ENCODE measurements at regions not wholly inside any gene's neighbourhood (a gene's known extent, or its start where the extent isn't known, plus 50 kb on each side); places are given as distances from the start of the nearest gene placed in this dataset.

DNA sequence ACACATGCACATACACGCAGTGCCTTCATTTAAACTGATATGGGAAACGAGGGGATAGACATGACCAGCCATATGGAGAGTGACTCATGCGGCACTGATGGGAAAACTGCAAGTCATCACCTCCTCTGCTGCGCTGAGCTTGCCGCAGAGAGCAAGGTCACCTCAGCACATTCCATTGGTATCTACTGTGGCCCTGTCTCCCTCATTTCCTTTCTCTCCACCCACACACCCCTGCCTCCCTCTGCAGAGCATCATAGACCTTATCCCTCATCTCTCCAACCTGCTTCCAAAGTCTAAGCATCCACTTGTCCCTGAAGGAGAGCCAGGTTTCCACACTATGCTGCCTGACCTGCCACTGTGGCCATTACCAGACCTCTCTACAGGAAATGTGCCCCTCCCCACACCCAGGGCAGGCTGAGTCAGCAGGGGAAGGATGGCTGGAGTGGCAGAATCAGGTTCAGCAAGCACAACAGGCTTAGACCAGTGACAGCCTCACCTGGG, 116.9 kb upstream of the SNX19 start:
- TF ChIP-seq, protein P1, sequence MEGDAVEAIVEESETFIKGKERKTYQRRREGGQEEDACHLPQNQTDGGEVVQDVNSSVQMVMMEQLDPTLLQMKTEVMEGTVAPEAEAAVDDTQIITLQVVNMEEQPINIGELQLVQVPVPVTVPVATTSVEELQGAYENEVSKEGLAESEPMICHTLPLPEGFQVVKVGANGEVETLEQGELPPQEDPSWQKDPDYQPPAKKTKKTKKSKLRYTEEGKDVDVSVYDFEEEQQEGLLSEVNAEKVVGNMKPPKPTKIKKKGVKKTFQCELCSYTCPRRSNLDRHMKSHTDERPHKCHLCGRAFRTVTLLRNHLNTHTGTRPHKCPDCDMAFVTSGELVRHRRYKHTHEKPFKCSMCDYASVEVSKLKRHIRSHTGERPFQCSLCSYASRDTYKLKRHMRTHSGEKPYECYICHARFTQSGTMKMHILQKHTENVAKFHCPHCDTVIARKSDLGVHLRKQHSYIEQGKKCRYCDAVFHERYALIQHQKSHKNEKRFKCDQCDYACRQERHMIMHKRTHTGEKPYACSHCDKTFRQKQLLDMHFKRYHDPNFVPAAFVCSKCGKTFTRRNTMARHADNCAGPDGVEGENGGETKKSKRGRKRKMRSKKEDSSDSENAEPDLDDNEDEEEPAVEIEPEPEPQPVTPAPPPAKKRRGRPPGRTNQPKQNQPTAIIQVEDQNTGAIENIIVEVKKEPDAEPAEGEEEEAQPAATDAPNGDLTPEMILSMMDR (IDR thresholded peaks at IDR 0.05): no peak
- TF ChIP-seq EP300 (IDR thresholded peaks at IDR 0.05) (no peak), POLR2A (IDR thresholded peaks at IDR 0.05) (no peak)
